ENCODE measurements at regions not wholly inside any gene's neighbourhood (a gene's known extent, or its start where the extent isn't known, plus 50 kb on each side); places are given as distances from the start of the nearest gene placed in this dataset.

DNA sequence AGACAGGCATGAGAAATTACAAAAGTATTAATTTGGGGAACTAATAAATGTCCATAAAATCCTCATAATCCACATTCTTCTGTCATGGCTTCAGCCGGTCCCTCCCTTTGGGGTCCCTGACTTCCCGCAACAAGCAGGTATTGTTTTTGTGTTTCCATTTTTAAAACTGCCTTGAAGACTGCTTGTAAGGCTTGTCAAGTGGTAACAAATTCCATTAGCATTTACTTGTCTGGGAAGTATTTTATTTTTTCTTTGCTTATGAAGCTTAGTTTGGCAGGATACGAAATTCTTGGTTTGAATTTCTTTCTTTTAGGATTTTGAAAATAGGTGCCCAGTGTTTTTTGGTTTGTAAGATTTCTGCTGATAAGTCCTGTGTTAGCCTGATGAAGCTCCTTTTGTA is 65.3 kb upstream of the LRFN5 start:
- Histone ChIP-seq H3K27ac (no peak overlapping the region), H3K9me3 (no peaks in the 10 kb centered on the region), H3K4me3 (no peak overlapping the region), H3K4me1 (no peaks in the 10 kb centered on the region), H3K4me2 (no peak overlapping the region)
- TF ChIP-seq, protein P1, sequence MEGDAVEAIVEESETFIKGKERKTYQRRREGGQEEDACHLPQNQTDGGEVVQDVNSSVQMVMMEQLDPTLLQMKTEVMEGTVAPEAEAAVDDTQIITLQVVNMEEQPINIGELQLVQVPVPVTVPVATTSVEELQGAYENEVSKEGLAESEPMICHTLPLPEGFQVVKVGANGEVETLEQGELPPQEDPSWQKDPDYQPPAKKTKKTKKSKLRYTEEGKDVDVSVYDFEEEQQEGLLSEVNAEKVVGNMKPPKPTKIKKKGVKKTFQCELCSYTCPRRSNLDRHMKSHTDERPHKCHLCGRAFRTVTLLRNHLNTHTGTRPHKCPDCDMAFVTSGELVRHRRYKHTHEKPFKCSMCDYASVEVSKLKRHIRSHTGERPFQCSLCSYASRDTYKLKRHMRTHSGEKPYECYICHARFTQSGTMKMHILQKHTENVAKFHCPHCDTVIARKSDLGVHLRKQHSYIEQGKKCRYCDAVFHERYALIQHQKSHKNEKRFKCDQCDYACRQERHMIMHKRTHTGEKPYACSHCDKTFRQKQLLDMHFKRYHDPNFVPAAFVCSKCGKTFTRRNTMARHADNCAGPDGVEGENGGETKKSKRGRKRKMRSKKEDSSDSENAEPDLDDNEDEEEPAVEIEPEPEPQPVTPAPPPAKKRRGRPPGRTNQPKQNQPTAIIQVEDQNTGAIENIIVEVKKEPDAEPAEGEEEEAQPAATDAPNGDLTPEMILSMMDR (IDR thresholded peaks at IDR 0.05): no peak
- TF ChIP-seq, protein P2, sequence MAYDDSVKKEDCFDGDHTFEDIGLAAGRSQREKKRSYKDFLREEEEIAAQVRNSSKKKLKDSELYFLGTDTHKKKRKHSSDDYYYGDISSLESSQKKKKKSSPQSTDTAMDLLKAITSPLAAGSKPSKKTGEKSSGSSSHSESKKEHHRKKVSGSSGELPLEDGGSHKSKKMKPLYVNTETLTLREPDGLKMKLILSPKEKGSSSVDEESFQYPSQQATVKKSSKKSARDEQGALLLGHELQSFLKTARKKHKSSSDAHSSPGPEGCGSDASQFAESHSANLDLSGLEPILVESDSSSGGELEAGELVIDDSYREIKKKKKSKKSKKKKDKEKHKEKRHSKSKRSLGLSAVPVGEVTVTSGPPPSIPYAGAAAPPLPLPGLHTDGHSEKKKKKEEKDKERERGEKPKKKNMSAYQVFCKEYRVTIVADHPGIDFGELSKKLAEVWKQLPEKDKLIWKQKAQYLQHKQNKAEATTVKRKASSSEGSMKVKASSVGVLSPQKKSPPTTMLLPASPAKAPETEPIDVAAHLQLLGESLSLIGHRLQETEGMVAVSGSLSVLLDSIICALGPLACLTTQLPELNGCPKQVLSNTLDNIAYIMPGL (CRISPR knock-in tag; IDR thresholded peaks at IDR 0.05; ENCODE audit: borderline replicate concordance): no peak
- no peak for TF ChIP-seq MAFK (IDR thresholded peaks at IDR 0.05; ENCODE audit: partially characterized antibody)
- no peak for TF ChIP-seq ZNF302 (CRISPR knock-in tag; IDR thresholded peaks at IDR 0.05)
- TF ChIP-seq, protein P3, sequence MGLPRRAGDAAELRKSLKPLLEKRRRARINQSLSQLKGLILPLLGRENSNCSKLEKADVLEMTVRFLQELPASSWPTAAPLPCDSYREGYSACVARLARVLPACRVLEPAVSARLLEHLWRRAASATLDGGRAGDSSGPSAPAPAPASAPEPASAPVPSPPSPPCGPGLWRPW (IDR thresholded peaks at IDR 0.05): no peak
- no peak for TF ChIP-seq NR3C1 (IDR thresholded peaks at IDR 0.05)
- no peak for TF ChIP-seq SREBF2 (IDR thresholded peaks at IDR 0.05)
- no peak for TF ChIP-seq KDM1A (IDR thresholded peaks at IDR 0.05; ENCODE audit: low read depth)
- TF ChIP-seq MAZ (IDR thresholded peaks at IDR 0.05; ENCODE audit: borderline replicate concordance, low read depth, low read length): no peak
- no peak for TF ChIP-seq ZC3H11A (IDR thresholded peaks at IDR 0.05)
- TF ChIP-seq HOXA7 (CRISPR knock-in tag; IDR thresholded peaks at IDR 0.05): no peak
- TF ChIP-seq CBX8 (IDR thresholded peaks at IDR 0.05): no peak
- no peak for TF ChIP-seq GATA3 (IDR thresholded peaks at IDR 0.05; ENCODE audit: borderline replicate concordance)
- WGBS (ENCODE audit: missing lambda C conversion rate): 27% methylated on average over 3 of the region's 3 CpGs
- POLR2A ChIA-PET: no interaction called here
- FAIRE-seq (peak; percentile 32), ATAC-seq (no peak), DNase-seq (ENCODE audit: low read depth in 1 of 2, low spot score in 1 of 2) (no peak)
- CTCF ChIA-PET: no interaction called here

DNA sequence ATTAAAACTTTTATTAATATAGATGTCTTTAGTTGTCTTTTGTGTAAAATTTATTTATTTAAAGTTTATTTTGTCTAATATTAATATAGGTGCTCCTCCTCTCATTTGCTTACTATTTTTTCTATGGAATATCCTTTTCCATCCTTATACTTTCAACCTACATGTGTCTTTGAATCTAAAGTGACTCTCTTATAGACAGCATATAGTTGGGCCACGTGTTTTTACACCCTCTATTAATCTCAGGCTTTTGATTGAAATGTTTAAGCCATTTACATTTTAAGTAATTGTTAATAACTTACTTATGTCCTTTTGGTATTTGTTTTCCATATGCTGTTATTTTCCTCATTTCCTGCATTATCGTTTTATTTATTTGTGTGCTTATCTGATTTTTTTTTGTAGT is 74.4 kb upstream of the LRFN5 start:
- CTCF ChIA-PET: no interaction called here

DNA sequence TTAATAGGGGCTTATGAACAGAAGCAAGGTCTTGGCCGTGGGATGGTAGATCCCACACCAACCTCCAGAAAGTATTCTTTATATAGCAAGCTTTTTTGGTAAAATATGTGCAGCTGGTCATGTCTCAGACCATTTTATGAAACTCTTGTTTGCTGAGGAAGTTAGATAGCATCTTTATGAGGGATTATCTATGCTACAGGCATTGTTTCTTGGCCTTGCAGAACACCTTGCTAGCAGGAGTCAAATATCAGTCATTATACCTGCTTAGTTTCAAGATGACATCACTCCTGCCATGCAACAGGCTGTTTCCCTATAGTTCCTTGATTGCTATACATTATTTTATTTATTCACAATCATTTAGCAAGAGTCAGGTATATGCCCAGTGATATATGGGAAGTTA is 84.8 kb upstream of the LRFN5 start:
- no peak for FAIRE-seq
- H3K4me2 ChIP-seq: no peak overlapping the region
- H3K4me1 ChIP-seq: no peaks in the 10 kb centered on the region
- no peak for ATAC-seq
- WGBS (ENCODE audit: missing lambda C conversion rate): 0% methylated on average over 1 of the region's 1 CpG
- no peak overlapping the region for H3K4me3 ChIP-seq
- POLR2A ChIA-PET: no interaction called here
- no peaks in the 10 kb centered on the region for H3K9me3 ChIP-seq
- DNase-seq (ENCODE audit: low read depth in 1 of 2, low spot score in 1 of 2): no peak
- H3K27ac ChIP-seq: no peak overlapping the region
- CTCF ChIA-PET: no interaction called here
- TF ChIP-seq POLR2AphosphoS2 (conservative IDR thresholded peaks at IDR 0.05; ENCODE audit: low read length) (no peak), SREBF2 (IDR thresholded peaks at IDR 0.05) (no peak), MAZ (IDR thresholded peaks at IDR 0.05; ENCODE audit: borderline replicate concordance, low read depth, low read length) (no peak), SMC3 (IDR thresholded peaks at IDR 0.05) (no peak), ESRRA (IDR thresholded peaks at IDR 0.05; ENCODE audit: borderline replicate concordance, low read length) (no peak), ZSCAN20 (CRISPR knock-in tag; IDR thresholded peaks at IDR 0.05) (no peak), JUNB (IDR thresholded peaks at IDR 0.05) (no peak), FOXS1 (CRISPR knock-in tag; IDR thresholded peaks at IDR 0.05) (no peak), MYC (IDR thresholded peaks at IDR 0.05; ENCODE audit: borderline replicate concordance, low read length) (no peak), FOSB (CRISPR knock-in tag; IDR thresholded peaks at IDR 0.05) (no peak), JUN (IDR thresholded peaks at IDR 0.05) (no peak), FOSL2 (IDR thresholded peaks at IDR 0.05) (no peak), FOSL2 (CRISPR knock-in tag; IDR thresholded peaks at IDR 0.05) (no peak), RARB (CRISPR knock-in tag; IDR thresholded peaks at IDR 0.05) (no peak)
- TF ChIP-seq, protein P4, sequence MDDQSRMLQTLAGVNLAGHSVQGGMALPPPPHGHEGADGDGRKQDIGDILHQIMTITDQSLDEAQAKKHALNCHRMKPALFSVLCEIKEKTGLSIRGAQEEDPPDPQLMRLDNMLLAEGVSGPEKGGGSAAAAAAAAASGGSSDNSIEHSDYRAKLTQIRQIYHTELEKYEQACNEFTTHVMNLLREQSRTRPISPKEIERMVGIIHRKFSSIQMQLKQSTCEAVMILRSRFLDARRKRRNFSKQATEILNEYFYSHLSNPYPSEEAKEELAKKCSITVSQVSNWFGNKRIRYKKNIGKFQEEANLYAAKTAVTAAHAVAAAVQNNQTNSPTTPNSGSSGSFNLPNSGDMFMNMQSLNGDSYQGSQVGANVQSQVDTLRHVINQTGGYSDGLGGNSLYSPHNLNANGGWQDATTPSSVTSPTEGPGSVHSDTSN (IDR thresholded peaks at IDR 0.05): no peak
- TF ChIP-seq, protein P1 (IDR thresholded peaks at IDR 0.05): no peak

More for the DNA sequence above, 74.4 kb upstream of the LRFN5 start:
- TF ChIP-seq CBX8 (IDR thresholded peaks at IDR 0.05): no peak
- TF ChIP-seq FOSL2 (IDR thresholded peaks at IDR 0.05): no peak
- no peak for TF ChIP-seq FOSL2 (CRISPR knock-in tag; IDR thresholded peaks at IDR 0.05)
- TF ChIP-seq HDAC2 (IDR thresholded peaks at IDR 0.05): no peak
- TF ChIP-seq, protein P5, sequence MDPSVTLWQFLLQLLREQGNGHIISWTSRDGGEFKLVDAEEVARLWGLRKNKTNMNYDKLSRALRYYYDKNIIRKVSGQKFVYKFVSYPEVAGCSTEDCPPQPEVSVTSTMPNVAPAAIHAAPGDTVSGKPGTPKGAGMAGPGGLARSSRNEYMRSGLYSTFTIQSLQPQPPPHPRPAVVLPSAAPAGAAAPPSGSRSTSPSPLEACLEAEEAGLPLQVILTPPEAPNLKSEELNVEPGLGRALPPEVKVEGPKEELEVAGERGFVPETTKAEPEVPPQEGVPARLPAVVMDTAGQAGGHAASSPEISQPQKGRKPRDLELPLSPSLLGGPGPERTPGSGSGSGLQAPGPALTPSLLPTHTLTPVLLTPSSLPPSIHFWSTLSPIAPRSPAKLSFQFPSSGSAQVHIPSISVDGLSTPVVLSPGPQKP (IDR thresholded peaks at IDR 0.05; ENCODE audit: low read depth, low read length): no peak
- no peak for TF ChIP-seq ZC3H11A (IDR thresholded peaks at IDR 0.05)
- TF ChIP-seq JUNB (IDR thresholded peaks at IDR 0.05): no peak
- no peak for TF ChIP-seq RARB (CRISPR knock-in tag; IDR thresholded peaks at IDR 0.05)
- Histone ChIP-seq H3K4me2 (no peak overlapping the region), H3K9me3 (no peaks in the 10 kb centered on the region), H3K4me3 (no peak overlapping the region), H3K27ac (no peak overlapping the region), H3K4me1 (no peaks in the 10 kb centered on the region)
- DNase-seq (ENCODE audit: low read depth in 1 of 2, low spot score in 1 of 2): no peak
- FAIRE-seq: no peak
- ATAC-seq: no peak
- POLR2A ChIA-PET: no interaction called here
- WGBS (ENCODE audit: missing lambda C conversion rate): 1% methylated on average over 2 of the region's 2 CpGs

All from A549 (cell line).